Tibial nerve (tissue), 4 donors: ENCODE measurements at regions not wholly inside any gene's neighbourhood (a gene's known extent, or its start where the extent isn't known, plus 50 kb on each side); places are given as distances from the start of the nearest gene placed in this dataset.

ENCODE experiments used
- CTCF ChIP-seq, 5 experiments: fragments of 200-600 bp in 3 of 5; fragments of 450-650 bp in 2 of 5; sonication (generic) in 3 of 5; IDR thresholded peaks; one replicate each; pipeline ENCODE4 v1.5.1; 2016 to 2019; ENCODE audit warnings: antibody characterized with exemption in 5 of 5, mild to moderate bottlenecking in 3 of 5, moderate library complexity in 2 of 5
- EP300 ChIP-seq, 2 donors: sonication (generic); formaldehyde crosslinking; IDR thresholded peaks; one replicate each; pipeline ENCODE4 v1.6.1; 2017; ENCODE audit warnings: antibody characterized with exemption in 2 of 2, mild to moderate bottlenecking in 1 of 2
- POLR2A ChIP-seq, 2 donors: fragments of 450-650 bp; IDR thresholded peaks; one replicate each; pipeline ENCODE4 v1.6.1; 2017; ENCODE audit warnings: antibody characterized with exemption in 2 of 2, mild to moderate bottlenecking in 2 of 2, moderate library complexity in 2 of 2

DNA sequence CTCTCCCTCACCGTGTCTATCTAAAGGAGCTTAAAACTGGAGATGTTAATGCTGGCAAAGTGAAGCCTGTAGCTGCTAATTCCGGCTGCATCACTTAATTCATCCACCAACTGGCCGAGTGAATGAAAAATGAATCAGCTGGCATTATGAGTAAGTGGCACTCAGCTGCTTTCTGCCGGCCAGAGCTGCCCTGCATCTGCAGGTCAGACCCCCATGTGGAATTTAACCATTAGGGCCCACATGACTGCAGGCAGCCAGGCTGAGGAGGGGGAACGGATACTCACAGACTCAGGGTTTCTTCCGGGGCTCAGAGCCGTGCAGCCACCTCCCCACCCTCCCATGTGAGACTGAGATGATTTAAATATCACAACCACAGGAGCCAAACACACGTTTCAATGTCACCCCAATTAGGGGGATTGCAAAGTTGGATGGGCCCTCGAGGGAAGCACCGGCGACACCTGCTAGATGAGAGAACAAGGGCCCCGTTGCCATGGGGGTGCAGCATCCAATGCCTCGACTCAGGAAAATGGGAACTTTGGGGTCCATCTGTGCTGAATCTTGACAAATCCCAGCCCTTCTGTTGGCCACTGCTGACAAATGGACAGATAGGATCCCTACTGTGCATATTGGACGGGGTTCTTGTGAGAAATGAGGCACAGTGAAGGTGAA, 115.6 kb upstream of the ALDH1B1 start:
- TF ChIP-seq CTCF (IDR thresholded peaks at IDR 0.05) = no peak
- no peak for TF ChIP-seq POLR2A (IDR thresholded peaks at IDR 0.05)
- TF ChIP-seq EP300 (IDR thresholded peaks at IDR 0.05) = no peak
